ENCODE measurements at regions not wholly inside any gene's neighbourhood (a gene's known extent, or its start where the extent isn't known, plus 50 kb on each side); places are given as distances from the start of the nearest gene placed in this dataset.

DNA sequence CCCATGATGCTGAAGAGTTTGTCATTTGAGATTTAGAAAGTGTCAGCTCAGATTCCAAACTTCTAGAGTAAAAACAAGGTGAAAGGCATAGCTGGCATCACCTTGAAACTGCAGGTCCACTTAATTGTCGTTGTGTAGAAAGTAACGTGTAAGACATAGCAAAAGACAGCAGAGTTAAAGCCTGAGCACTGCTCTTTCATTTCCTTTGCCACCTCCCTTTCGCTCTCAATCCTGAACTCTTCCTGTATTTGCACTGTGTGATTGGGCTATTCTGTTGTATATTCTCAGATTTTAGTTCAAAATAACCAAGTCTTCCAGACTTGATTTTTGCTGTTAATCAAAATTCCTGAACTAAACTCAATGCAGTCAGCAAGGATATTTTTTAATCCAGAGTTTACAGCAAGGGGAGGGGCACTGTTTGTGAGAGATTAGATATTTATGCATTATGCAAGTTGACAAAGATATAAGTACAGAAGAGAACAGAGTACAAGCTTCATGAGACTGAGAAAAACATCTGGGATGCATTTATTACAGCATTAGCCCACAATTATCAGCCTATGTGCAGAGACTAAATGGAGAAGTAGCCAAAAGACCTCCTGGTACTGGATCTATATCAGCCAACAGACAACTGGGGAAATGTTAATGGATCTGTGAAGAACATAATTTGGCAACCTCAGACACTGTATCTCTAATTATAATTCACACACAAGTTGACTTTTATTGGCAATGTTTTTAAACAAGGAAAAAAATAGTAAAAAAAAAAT lies 328.6 kb downstream of the SUCLA2 start:
- TF ChIP-seq, protein P1, sequence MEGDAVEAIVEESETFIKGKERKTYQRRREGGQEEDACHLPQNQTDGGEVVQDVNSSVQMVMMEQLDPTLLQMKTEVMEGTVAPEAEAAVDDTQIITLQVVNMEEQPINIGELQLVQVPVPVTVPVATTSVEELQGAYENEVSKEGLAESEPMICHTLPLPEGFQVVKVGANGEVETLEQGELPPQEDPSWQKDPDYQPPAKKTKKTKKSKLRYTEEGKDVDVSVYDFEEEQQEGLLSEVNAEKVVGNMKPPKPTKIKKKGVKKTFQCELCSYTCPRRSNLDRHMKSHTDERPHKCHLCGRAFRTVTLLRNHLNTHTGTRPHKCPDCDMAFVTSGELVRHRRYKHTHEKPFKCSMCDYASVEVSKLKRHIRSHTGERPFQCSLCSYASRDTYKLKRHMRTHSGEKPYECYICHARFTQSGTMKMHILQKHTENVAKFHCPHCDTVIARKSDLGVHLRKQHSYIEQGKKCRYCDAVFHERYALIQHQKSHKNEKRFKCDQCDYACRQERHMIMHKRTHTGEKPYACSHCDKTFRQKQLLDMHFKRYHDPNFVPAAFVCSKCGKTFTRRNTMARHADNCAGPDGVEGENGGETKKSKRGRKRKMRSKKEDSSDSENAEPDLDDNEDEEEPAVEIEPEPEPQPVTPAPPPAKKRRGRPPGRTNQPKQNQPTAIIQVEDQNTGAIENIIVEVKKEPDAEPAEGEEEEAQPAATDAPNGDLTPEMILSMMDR (IDR thresholded peaks at IDR 0.05; ENCODE audit: insufficient read depth, low read length, missing control alignments), result no peak
- DNase-seq (ENCODE audit: low read depth, low spot score), result no peak
- H3K4me3 ChIP-seq (ENCODE audit: low read depth, low read length), result no peak overlapping the region
- CTCF ChIA-PET, result interaction anchor here (0.7 to 0.8 kb wide), 2 partner anchors 41 to 778 kb away, joined by 3 to 4 read pairs; no protein-coding TSS in a partner anchor
- POLR2A ChIA-PET, result interaction anchor here (0.8 kb wide), 1 partner anchor 12 kb away, joined by 3 read pairs; no protein-coding TSS in a partner anchor

- DNase-seq (ENCODE audit: low read depth, low spot score), result no peak
- TF ChIP-seq, protein P1 (IDR thresholded peaks at IDR 0.05; ENCODE audit: insufficient read depth, low read length, missing control alignments), result no peak
- POLR2A ChIA-PET, result no interaction called here
- no peak overlapping the region for H3K4me3 ChIP-seq (ENCODE audit: low read depth, low read length)
- CTCF ChIA-PET, result interaction anchor here (0.8 kb wide), 1 partner anchor 777 kb away, joined by 3 read pairs; no protein-coding TSS in a partner anchor
Measured at GRCh38 chr13:47671776-47672175, 329.3 kb downstream of the SUCLA2 start.

DNA sequence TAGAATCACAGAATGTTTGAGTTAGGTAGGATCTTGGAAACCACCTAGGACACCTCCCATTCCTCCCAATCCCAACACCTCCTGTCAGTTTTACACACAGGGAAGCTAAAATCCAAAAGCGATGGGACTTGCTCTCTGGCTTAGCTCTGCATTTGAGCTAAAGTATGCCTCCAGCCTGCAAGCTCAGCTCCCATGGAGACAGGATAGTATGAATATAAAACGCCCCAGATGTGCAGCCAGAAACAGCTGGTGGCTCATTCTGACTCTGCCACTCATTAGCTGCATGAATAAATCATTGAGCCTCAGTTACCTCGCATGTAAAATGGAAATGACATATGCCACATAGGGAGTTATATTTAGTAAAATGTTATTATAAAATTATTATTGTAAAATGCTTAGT lies 336.0 kb downstream of the SUCLA2 start:
- no peak for DNase-seq (ENCODE audit: low read depth, low spot score)
- POLR2A ChIA-PET, result no interaction called here
- TF ChIP-seq, protein P1 (IDR thresholded peaks at IDR 0.05; ENCODE audit: insufficient read depth, low read length, missing control alignments), result no peak
- CTCF ChIA-PET, result interaction anchor here (1.1 kb wide), 1 partner anchor 18 kb away, joined by 3 read pairs; no protein-coding TSS in a partner anchor
- no peak overlapping the region for H3K4me3 ChIP-seq (ENCODE audit: low read depth, low read length)

DNA sequence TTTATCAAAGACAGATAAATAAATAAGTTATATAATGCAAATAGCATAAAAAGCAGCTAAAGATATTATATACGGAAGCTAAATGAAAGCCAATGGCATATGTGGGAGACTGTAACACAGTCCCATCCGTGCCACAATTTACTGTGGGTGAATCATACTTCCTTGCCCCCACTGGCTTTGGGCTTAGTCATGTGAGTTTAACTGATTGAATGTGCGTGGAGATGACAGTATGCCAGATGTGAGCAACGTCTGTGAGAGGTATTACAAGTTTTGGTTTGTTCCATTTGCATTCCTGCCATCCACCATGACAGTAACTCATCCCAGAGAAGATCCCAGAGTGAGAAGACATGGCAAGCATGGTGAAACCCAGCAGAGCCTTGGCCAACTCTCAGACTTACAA lies 340.0 kb downstream of the SUCLA2 start:
- H3K4me3 ChIP-seq (ENCODE audit: low read depth, low read length), result no peak overlapping the region
- TF ChIP-seq, protein P1 (IDR thresholded peaks at IDR 0.05; ENCODE audit: insufficient read depth, low read length, missing control alignments), result no peak
- ChIA-PET POLR2A (interaction anchor here (0.6 kb wide), 1 partner anchor 12 kb away, joined by 3 read pairs; no protein-coding TSS in a partner anchor), CTCF (interaction anchor here (0.9 to 1.6 kb wide), 3 partner anchors 10 to 47 kb away, joined by 3 to 4 read pairs (median 3); no protein-coding TSS in a partner anchor)
- peak; percentile 53 for DNase-seq (ENCODE audit: low read depth, low spot score)

DNA sequence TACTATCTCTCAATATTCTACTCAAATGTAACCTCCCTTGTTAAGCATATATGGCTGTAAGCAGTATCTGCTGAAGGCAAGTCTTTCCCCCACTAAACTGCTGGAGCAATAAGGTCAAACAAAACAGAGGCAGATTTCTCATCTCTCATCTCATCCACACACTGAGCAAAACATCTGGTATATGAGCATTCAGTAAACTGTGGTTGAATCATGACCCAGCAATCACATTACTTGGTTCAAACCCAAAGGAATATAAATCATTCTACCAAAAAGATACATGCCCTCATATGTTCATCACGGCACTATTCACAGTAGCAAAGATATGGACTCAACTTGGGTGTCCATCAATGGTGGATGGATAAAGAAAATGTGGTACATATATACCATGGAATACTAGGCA lies 344.4 kb downstream of the SUCLA2 start:
- DNase-seq (ENCODE audit: low read depth, low spot score), result no peak
- TF ChIP-seq, protein P1 (IDR thresholded peaks at IDR 0.05; ENCODE audit: insufficient read depth, low read length, missing control alignments), result no peak
- ChIA-PET CTCF (interaction anchor here (1.5 kb wide), 1 partner anchor 682 kb away, joined by 3 read pairs; no protein-coding TSS in a partner anchor), POLR2A (no interaction called here)
- no peak overlapping the region for H3K4me3 ChIP-seq (ENCODE audit: low read depth, low read length)

- H3K4me3 ChIP-seq (ENCODE audit: low read depth, low read length), result no peak overlapping the region
- DNase-seq (ENCODE audit: low read depth, low spot score), result no peak
- TF ChIP-seq, protein P1 (IDR thresholded peaks at IDR 0.05; ENCODE audit: insufficient read depth, low read length, missing control alignments), result no peak
- POLR2A ChIA-PET, result no interaction called here
- CTCF ChIA-PET, result interaction anchor here (0.8 kb wide), 1 partner anchor 11 kb away, joined by 3 read pairs; no protein-coding TSS in a partner anchor
Measured at GRCh38 chr13:47650209-47650608, 350.9 kb downstream of the SUCLA2 start.

All from AG04449 (cell line).